Activated CD4-positive, alpha-beta T cell treated with anti-CD3 and anti-CD28 coated beads for 4 hours (primary cell): ENCODE measurements at regions not wholly inside any gene's neighbourhood (a gene's known extent, or its start where the extent isn't known, plus 50 kb on each side); places are given as distances from the start of the nearest gene placed in this dataset.

Source experiments
- DNase-seq, 2 donors: peaks; one replicate each; pipeline ENCODE4 v3.0.0-alpha.2; 2020

GRCh38 chr13:99911965-99912566, 59.5 kb downstream of the ZIC5 start:
- no peak for DNase-seq

GRCh38 chr13:99911069-99911964, 60.2 kb downstream of the ZIC5 start:
- DNase-seq: no peak

- no peak for DNase-seq
Observed at GRCh38 chr13:99909836-99910619, 61.5 kb downstream of the ZIC5 start.

- DNase-seq: no peak
Observed at GRCh38 chr13:99909097-99909835, 62.3 kb downstream of the ZIC5 start.

GRCh38 chr13:99908140-99908803, 63.3 kb downstream of the ZIC5 start:
- DNase-seq: no peak

- DNase-seq: no peak
Observed at GRCh38 chr13:99907627-99908026, 63.9 kb downstream of the ZIC5 start.

GRCh38 chr13:99907038-99907437, 64.5 kb downstream of the ZIC5 start:
- no peak for DNase-seq

- no peak for DNase-seq
Observed at GRCh38 chr13:99905814-99906213, 65.8 kb downstream of the ZIC5 start.

- no peak for DNase-seq
Observed at GRCh38 chr13:99905224-99905623, 66.3 kb downstream of the ZIC5 start.

- no peak for DNase-seq
Observed at GRCh38 chr13:99903140-99903539, 68.4 kb downstream of the ZIC5 start.

GRCh38 chr13:99902657-99903056, 68.9 kb downstream of the ZIC5 start:
- DNase-seq: no peak

- no peak for DNase-seq
Observed at GRCh38 chr13:99900960-99901359, 70.6 kb downstream of the ZIC5 start.

GRCh38 chr13:99898421-99898820, 73.1 kb downstream of the ZIC5 start:
- no peak for DNase-seq

- DNase-seq: no peak
Observed at GRCh38 chr13:99897076-99897440, 74.5 kb downstream of the ZIC5 start.

GRCh38 chr13:99896369-99897075, 75.0 kb downstream of the ZIC5 start:
- no peak for DNase-seq

- DNase-seq: no peak
Observed at GRCh38 chr13:99895444-99896368, 75.9 kb downstream of the ZIC5 start.

- DNase-seq: no peak
Observed at GRCh38 chr13:99894840-99895443, 76.6 kb downstream of the ZIC5 start.

GRCh38 chr13:99894105-99894839, 77.3 kb downstream of the ZIC5 start:
- no peak for DNase-seq

GRCh38 chr13:99893567-99893966, 78.0 kb downstream of the ZIC5 start:
- no peak for DNase-seq
